ENCODE measurements at regions not wholly inside any gene's neighbourhood (a gene's known extent, or its start where the extent isn't known, plus 50 kb on each side); places are given as distances from the start of the nearest gene placed in this dataset.

GRCh38 chr7:81499262-81500116 is 270.4 kb downstream of the HGF start:
- TF ChIP-seq, protein P1, sequence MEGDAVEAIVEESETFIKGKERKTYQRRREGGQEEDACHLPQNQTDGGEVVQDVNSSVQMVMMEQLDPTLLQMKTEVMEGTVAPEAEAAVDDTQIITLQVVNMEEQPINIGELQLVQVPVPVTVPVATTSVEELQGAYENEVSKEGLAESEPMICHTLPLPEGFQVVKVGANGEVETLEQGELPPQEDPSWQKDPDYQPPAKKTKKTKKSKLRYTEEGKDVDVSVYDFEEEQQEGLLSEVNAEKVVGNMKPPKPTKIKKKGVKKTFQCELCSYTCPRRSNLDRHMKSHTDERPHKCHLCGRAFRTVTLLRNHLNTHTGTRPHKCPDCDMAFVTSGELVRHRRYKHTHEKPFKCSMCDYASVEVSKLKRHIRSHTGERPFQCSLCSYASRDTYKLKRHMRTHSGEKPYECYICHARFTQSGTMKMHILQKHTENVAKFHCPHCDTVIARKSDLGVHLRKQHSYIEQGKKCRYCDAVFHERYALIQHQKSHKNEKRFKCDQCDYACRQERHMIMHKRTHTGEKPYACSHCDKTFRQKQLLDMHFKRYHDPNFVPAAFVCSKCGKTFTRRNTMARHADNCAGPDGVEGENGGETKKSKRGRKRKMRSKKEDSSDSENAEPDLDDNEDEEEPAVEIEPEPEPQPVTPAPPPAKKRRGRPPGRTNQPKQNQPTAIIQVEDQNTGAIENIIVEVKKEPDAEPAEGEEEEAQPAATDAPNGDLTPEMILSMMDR (IDR thresholded peaks at IDR 0.05) = peak in 5 of 6 experiments; percentile 7 to 71 (median 64)
- TF ChIP-seq POLR2A (IDR thresholded peaks at IDR 0.05) = no peak
